Heart left ventricle (tissue), 16 donors: ENCODE measurements at regions not wholly inside any gene's neighbourhood (a gene's known extent, or its start where the extent isn't known, plus 50 kb on each side); places are given as distances from the start of the nearest gene placed in this dataset.

Experiments used
- ATAC-seq, 4 donors: fragments of 200-7000 bp; cut with Tn5 transposase; one replicate each; pipeline ENCODE4 v1.9.1; 2020 to 2022; ENCODE audit warnings: moderate library complexity in 4 of 4, mild to moderate bottlenecking in 3 of 4, moderate number of reproducible peaks in 1 of 4
- DNase-seq, 5 donors: peaks; one replicate each; pipeline ENCODE4 v3.0.0-alpha.2; 2020
- H3K27ac ChIP-seq, 12 donors: fragments of 200-600 bp; sonication (generic) in 4 of 12; one replicate each; pipeline versions ENCODE4 v1.5.0 to v1.8.0; 2016 to 2022; ENCODE audit warnings: mild to moderate bottlenecking in 2 of 12
- H3K27me3 ChIP-seq, 9 donors: fragments of 200-600 bp; sonication (generic) in 2 of 9; one replicate each; pipeline versions ENCODE4 v1.5.1 to v1.8.0; 2016 to 2022; ENCODE audit warnings: mild to moderate bottlenecking in 3 of 9
- H3K36me3 ChIP-seq, 9 donors: fragments of 200-600 bp; sonication (generic) in 2 of 9; one replicate each; pipeline versions ENCODE4 v1.5.0 to v1.8.0; 2018 to 2022; ENCODE audit warnings: mild to moderate bottlenecking in 2 of 9
- H3K4me1 ChIP-seq, 12 donors: fragments of 200-600 bp; sonication (generic) in 4 of 12; one replicate each; pipeline versions ENCODE4 v1.5.0 to v1.8.0; 2016 to 2022; ENCODE audit warnings: mild to moderate bottlenecking in 3 of 12
- H3K4me3 ChIP-seq, 12 donors: fragments of 200-600 bp; sonication (generic) in 4 of 12; one replicate each; pipeline versions ENCODE4 v1.5.0 to v1.8.0; 2017 to 2022; ENCODE audit warnings: mild to moderate bottlenecking in 9 of 12, moderate library complexity in 4 of 12
- H3K9me3 ChIP-seq, 12 donors: fragments of 200-600 bp; sonication (generic) in 4 of 12; one replicate each; pipeline versions ENCODE4 v1.5.0 to v1.8.0; 2016 to 2022; ENCODE audit warnings: mild to moderate bottlenecking in 1 of 12
- POLR2A ChIP-seq, 2 donors: fragments of 450-650 bp; IDR thresholded peaks; one replicate each; pipeline ENCODE4 v1.6.1; 2017; ENCODE audit warnings: antibody characterized with exemption in 2 of 2, mild to moderate bottlenecking in 2 of 2, moderate library complexity in 2 of 2
- WGBS, 4 donors: extraction: QIAGEN DNeasy Blood & Tissue Kit in 2 of 4; methylation state at CpG; one replicate each; pipeline versions ENCODE4 v1.1.5 to v1.1.7; 2013 to 2018; 5-methylcytosine and 5-hydroxymethylcytosine counted together
- intact Hi-C, 10 donors: fragments of 100-400 bp; cut with DNase I; formaldehyde crosslinking; loops; one replicate each; pipeline versions ENCODE4 v1.11.1 to v1.14.2; 2022
- TF ChIP-seq, protein P1 (sequence below), 12 donors: fragments of 200-600 bp; sonication (generic) in 4 of 12; IDR thresholded peaks; one replicate each; pipeline versions ENCODE4 v1.5.0 to v1.8.0; 2018 to 2022; ENCODE audit warnings: antibody characterized with exemption in 12 of 12, mild to moderate bottlenecking in 5 of 12
- donor health status: ischemic (EF 13 %, LVEDD 7.1; RV severe dilation, severe dysfunction).
- donor health status: healthy with polysubstance abuse.
- donor health status: DM: no; HTN: yes; CAD: no.
- donor health status: DM: no; HTN: no; CAD: no.
- donor health status: ischemic (EF 25% LVEDD 6.9; RV normal size, moderate dysfunction).
- donor health status: ischemic (EF 25% LVEDD 5.7; RV mildly dilated, moderate dysfunction).
- donor health status: healthy.
- donor health status: DM: yes; HTN: yes; CAD: no.
- donor health status: ischemic (EF 35%, LVEDD 5.7; RV mildly dilated, moderate dysfunction).
- donor health status: nonischemic (EF 11% LVEDD 7.7; RV severe dilation, severe dysfunction).
- donor health status: DM: yes; HTN: yes; CAD: no.
- donor health status: PGD.
- donor health status: ischemic (EF 29% LVEDD 5.4; RV normal size, mild dysfunction).
- donor health status: nonischemic (EF 23%, LVEDD 6.1; RV moderate dilation, normal function).

DNA sequence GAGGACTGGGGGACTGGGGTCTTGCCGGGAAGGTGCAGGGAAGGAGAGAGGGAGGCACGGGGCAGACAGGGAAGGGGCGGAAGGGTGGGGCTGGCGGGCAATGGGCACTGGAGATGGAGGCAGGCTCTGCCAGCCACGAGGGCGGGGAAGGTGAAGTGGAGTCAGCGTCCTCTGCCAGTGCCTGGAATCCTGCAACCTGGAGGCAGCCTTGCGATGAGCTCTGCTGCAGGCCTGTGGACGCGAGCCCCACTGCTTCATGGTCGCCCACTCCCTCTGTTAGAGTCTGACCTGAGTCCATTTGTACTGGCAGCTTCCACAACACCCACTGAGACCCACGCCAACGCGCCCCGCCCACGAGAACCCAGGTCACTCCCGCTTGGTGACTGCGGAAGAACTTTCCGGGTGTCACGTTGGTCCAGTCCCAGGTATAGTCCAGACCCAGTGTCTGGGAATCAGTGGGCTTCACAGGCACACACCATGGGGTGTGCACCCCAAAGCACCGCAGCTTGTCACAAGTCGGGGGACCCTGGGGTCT is 106.4 kb upstream of the PPP1R26 start:
- H3K36me3 ChIP-seq = no peaks in the 10 kb centered on the region
- TF ChIP-seq, protein P1, sequence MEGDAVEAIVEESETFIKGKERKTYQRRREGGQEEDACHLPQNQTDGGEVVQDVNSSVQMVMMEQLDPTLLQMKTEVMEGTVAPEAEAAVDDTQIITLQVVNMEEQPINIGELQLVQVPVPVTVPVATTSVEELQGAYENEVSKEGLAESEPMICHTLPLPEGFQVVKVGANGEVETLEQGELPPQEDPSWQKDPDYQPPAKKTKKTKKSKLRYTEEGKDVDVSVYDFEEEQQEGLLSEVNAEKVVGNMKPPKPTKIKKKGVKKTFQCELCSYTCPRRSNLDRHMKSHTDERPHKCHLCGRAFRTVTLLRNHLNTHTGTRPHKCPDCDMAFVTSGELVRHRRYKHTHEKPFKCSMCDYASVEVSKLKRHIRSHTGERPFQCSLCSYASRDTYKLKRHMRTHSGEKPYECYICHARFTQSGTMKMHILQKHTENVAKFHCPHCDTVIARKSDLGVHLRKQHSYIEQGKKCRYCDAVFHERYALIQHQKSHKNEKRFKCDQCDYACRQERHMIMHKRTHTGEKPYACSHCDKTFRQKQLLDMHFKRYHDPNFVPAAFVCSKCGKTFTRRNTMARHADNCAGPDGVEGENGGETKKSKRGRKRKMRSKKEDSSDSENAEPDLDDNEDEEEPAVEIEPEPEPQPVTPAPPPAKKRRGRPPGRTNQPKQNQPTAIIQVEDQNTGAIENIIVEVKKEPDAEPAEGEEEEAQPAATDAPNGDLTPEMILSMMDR (IDR thresholded peaks at IDR 0.05) = no peak
- no peak for TF ChIP-seq POLR2A (IDR thresholded peaks at IDR 0.05)
- no peak for DNase-seq
- H3K4me1 ChIP-seq = no peaks in the 10 kb centered on the region
- H3K27me3 ChIP-seq = peaks cover 0 to 76% (median 4%) of the 10 kb centered on the region in 9 donors
- no peaks in the 10 kb centered on the region for H3K9me3 ChIP-seq
- WGBS, 4 donors = 82 to 90% (median 89%) methylated on average over 19 to 22 of the region's 22 CpGs
- no peak for ATAC-seq
- no peak overlapping the region for H3K4me3 ChIP-seq
- intact Hi-C loops = no loop called here
- H3K27ac ChIP-seq = no peak overlapping the region

DNA sequence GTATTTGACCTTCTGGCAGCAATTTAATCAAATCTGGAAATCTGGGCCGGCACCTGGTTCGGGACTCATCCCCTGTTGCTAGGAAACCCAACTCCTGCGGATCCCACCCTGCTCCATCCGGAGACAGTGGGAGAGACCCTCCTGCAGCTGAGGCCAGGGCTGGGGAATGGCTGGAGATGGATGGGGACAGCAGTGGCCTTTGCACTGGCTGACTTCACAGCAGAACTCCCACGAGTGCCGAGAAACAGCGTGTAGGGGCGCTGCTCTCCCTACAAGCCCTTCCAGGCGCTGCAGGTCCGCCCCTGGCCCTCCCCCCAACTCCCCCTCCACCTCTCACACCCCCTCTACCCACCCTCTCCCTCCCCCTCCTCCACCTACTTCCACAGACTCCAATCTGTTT is 105.8 kb upstream of the PPP1R26 start:
- ATAC-seq = no peak
- intact Hi-C loops = no loop called here
- Histone ChIP-seq H3K4me1 (no peaks in the 10 kb centered on the region), H3K9me3 (no peaks in the 10 kb centered on the region), H3K4me3 (no peak overlapping the region), H3K27ac (no peak overlapping the region), H3K36me3 (no peaks in the 10 kb centered on the region), H3K27me3 (peaks cover 0 to 77% (median 4%) of the 10 kb centered on the region in 9 donors)
- 9 to 33% (median 25%) methylated on average over 5 to 10 of the region's 10 CpGs for WGBS, 4 donors
- DNase-seq = no peak
- TF ChIP-seq, protein P1 (IDR thresholded peaks at IDR 0.05) = no peak
- TF ChIP-seq POLR2A (IDR thresholded peaks at IDR 0.05) = no peak

- WGBS, 4 donors = 58 to 70% (median 63%) methylated on average over 8 of the region's 8 CpGs
- DNase-seq (no peak), ATAC-seq (no peak)
- no peaks in the 10 kb centered on the region for H3K9me3 ChIP-seq
- H3K4me3 ChIP-seq = no peak overlapping the region
- H3K4me1 ChIP-seq = no peaks in the 10 kb centered on the region
- peaks cover 0 to 70% (median 4%) of the 10 kb centered on the region in 9 donors for H3K27me3 ChIP-seq
- no peaks in the 10 kb centered on the region for H3K36me3 ChIP-seq
- H3K27ac ChIP-seq = no peak overlapping the region
- no peak for TF ChIP-seq POLR2A (IDR thresholded peaks at IDR 0.05)
- TF ChIP-seq, protein P1 (IDR thresholded peaks at IDR 0.05) = no peak
- intact Hi-C loops = no loop called here
Observed at GRCh38 chr9:135374591-135374990, 105.0 kb upstream of the PPP1R26 start.

- DNase-seq = no peak
- no peak overlapping the region for H3K4me3 ChIP-seq
- 85 to 93% (median 88%) methylated on average over 15 to 17 of the region's 17 CpGs for WGBS, 4 donors
- H3K36me3 ChIP-seq = no peaks in the 10 kb centered on the region
- TF ChIP-seq, protein P1 (IDR thresholded peaks at IDR 0.05) = no peak
- no peak for TF ChIP-seq POLR2A (IDR thresholded peaks at IDR 0.05)
- H3K27me3 ChIP-seq = peaks cover 0 to 66% (median 4%) of the 10 kb centered on the region in 9 donors
- intact Hi-C loops = no loop called here
- no peak overlapping the region for H3K27ac ChIP-seq
- no peaks in the 10 kb centered on the region for H3K9me3 ChIP-seq
- no peaks in the 10 kb centered on the region for H3K4me1 ChIP-seq
- ATAC-seq = no peak
Observed at GRCh38 chr9:135375001-135375400, 104.6 kb upstream of the PPP1R26 start.
